ENCODE measurements at regions not wholly inside any gene's neighbourhood (a gene's known extent, or its start where the extent isn't known, plus 50 kb on each side); places are given as distances from the start of the nearest gene placed in this dataset.
"Not testable (repeated sequence)": the region's sequence is repeated elsewhere in the genome, so short reads cannot be mapped to it uniquely, and the experiment has no call there.

- TF ChIP-seq POLR2AphosphoS2 (conservative IDR thresholded peaks at IDR 0.05; ENCODE audit: low read length); MAFK (IDR thresholded peaks at IDR 0.05; ENCODE audit: partially characterized antibody); POLR2A (IDR thresholded peaks at IDR 0.05; ENCODE audit: low read length); CTCF (IDR thresholded peaks at IDR 0.05); NFE2L2 (conservative IDR thresholded peaks at IDR 0.05; ENCODE audit: low read length); RAD21 (conservative IDR thresholded peaks at IDR 0.05 in 1 of 2, IDR thresholded peaks at IDR 0.05 in 1 of 2); ESRRA (IDR thresholded peaks at IDR 0.05; ENCODE audit: borderline replicate concordance, low read length); E2F6 (IDR thresholded peaks at IDR 0.05; ENCODE audit: borderline replicate concordance, low read depth); BHLHE40 (IDR thresholded peaks at IDR 0.05; ENCODE audit: low read depth, low read length); HOXA7 (CRISPR knock-in tag; IDR thresholded peaks at IDR 0.05); CEBPB (IDR thresholded peaks at IDR 0.05); CHD2 (IDR thresholded peaks at IDR 0.05; ENCODE audit: low read length, partially characterized antibody); TP53 (CRISPR knock-in tag; IDR thresholded peaks at IDR 0.05): not testable (repeated sequence)
Observed at GRCh38 chr14:105687171-105688022, 161.0 kb downstream of the TMEM121 start.
